ENCODE measurements at regions not wholly inside any gene's neighbourhood (a gene's known extent, or its start where the extent isn't known, plus 50 kb on each side); places are given as distances from the start of the nearest gene placed in this dataset.
"Not testable (repeated sequence)": the region's sequence is repeated elsewhere in the genome, so short reads cannot be mapped to it uniquely, and the experiment has no call there.

- peaks cover 29% of the 10 kb centered on the region for H3K9me3 Mint-ChIP-seq
- no peak for DNase-seq
- TF ChIP-seq CTCF (IDR thresholded peaks at IDR 0.05): no peak
- H3K4me3 Mint-ChIP-seq: no peak overlapping the region
- peaks cover 3% of the 10 kb centered on the region; the same call in 1 of the 2 replicates for H3K27me3 Mint-ChIP-seq (ENCODE audit: insufficient read depth)
- H3K27ac Mint-ChIP-seq: no peak overlapping the region
- no peaks in the 10 kb centered on the region for H3K36me3 Mint-ChIP-seq (ENCODE audit: low read depth)
- H3K4me1 Mint-ChIP-seq (ENCODE audit: low read depth): no peaks in the 10 kb centered on the region
Measured at GRCh38 chr1:90295534-90295933, 300.6 kb downstream of the ZNF326 start.

GRCh38 chr1:90291431-90292216, 296.7 kb downstream of the ZNF326 start:
- peaks cover 34% of the 10 kb centered on the region for H3K9me3 Mint-ChIP-seq
- H3K27me3 Mint-ChIP-seq (ENCODE audit: insufficient read depth): peaks cover 3% of the 10 kb centered on the region; the same call in 1 of the 2 replicates
- no peak for DNase-seq
- no peak overlapping the region for H3K27ac Mint-ChIP-seq
- TF ChIP-seq CTCF (IDR thresholded peaks at IDR 0.05): no peak
- no peaks in the 10 kb centered on the region; the same call in 1 of the 2 replicates for H3K36me3 Mint-ChIP-seq (ENCODE audit: low read depth)
- no peak overlapping the region for H3K4me3 Mint-ChIP-seq
- no peaks in the 10 kb centered on the region for H3K4me1 Mint-ChIP-seq (ENCODE audit: low read depth)

- no peak for DNase-seq
- no peak for TF ChIP-seq CTCF (IDR thresholded peaks at IDR 0.05)
- no peaks in the 10 kb centered on the region for H3K4me1 Mint-ChIP-seq (ENCODE audit: low read depth)
- no peak overlapping the region for H3K4me3 Mint-ChIP-seq
- no peaks in the 10 kb centered on the region; the same call in 1 of the 2 replicates for H3K27me3 Mint-ChIP-seq (ENCODE audit: insufficient read depth)
- no peaks in the 10 kb centered on the region; the same call in 1 of the 2 replicates for H3K36me3 Mint-ChIP-seq (ENCODE audit: low read depth)
- H3K9me3 Mint-ChIP-seq: peaks cover 56% of the 10 kb centered on the region
- H3K27ac Mint-ChIP-seq: no peak overlapping the region
Measured at GRCh38 chr1:90282811-90283210, 287.9 kb downstream of the ZNF326 start.

GRCh38 chr1:90281886-90282285, 287.0 kb downstream of the ZNF326 start:
- H3K9me3 Mint-ChIP-seq: peaks cover 48% of the 10 kb centered on the region
- H3K36me3 Mint-ChIP-seq (ENCODE audit: low read depth); H3K27me3 Mint-ChIP-seq (ENCODE audit: insufficient read depth); DNase-seq; H3K27ac Mint-ChIP-seq; H3K4me1 Mint-ChIP-seq (ENCODE audit: low read depth); H3K4me3 Mint-ChIP-seq: not testable (repeated sequence)

- Mint-ChIP-seq H3K27ac (no peak overlapping the region), H3K4me1 (ENCODE audit: low read depth) (no peaks in the 10 kb centered on the region), H3K9me3 (peaks cover 61% of the 10 kb centered on the region), H3K36me3 (ENCODE audit: low read depth) (no peaks in the 10 kb centered on the region), H3K27me3 (ENCODE audit: insufficient read depth) (no peaks in the 10 kb centered on the region), H3K4me3 (no peak overlapping the region)
- DNase-seq: no peak
- TF ChIP-seq CTCF (IDR thresholded peaks at IDR 0.05): no peak
Measured at GRCh38 chr1:90277270-90277669, 282.4 kb downstream of the ZNF326 start.

- DNase-seq: no peak
- no peaks in the 10 kb centered on the region for H3K4me1 Mint-ChIP-seq (ENCODE audit: low read depth)
- no peaks in the 10 kb centered on the region for H3K36me3 Mint-ChIP-seq (ENCODE audit: low read depth)
- no peaks in the 10 kb centered on the region for H3K27me3 Mint-ChIP-seq (ENCODE audit: insufficient read depth)
- no peak overlapping the region for H3K4me3 Mint-ChIP-seq
- H3K27ac Mint-ChIP-seq: no peak overlapping the region
- H3K9me3 Mint-ChIP-seq: peaks cover 51% of the 10 kb centered on the region
- TF ChIP-seq CTCF (IDR thresholded peaks at IDR 0.05): no peak
Measured at GRCh38 chr1:90274376-90274775, 279.5 kb downstream of the ZNF326 start.

Measured in HFFc6 (cell line).